A204.1 (cell line): ENCODE measurements at regions not wholly inside any gene's neighbourhood (a gene's known extent, or its start where the extent isn't known, plus 50 kb on each side); places are given as distances from the start of the nearest gene placed in this dataset.
"Not testable (repeated sequence)": the region's sequence is repeated elsewhere in the genome, so short reads cannot be mapped to it uniquely, and the experiment has no call there.

Experiments used
- FAIRE-seq: peaks from 2 replicates; lab custom pipeline; 2012; peaks lifted over from hg19 to GRCh38; lab: Jason Lieb, UNC

GRCh38 chr6:140744659-140745320 lies 1370.3 kb upstream of the CITED2 start:
- FAIRE-seq, result no peak

GRCh38 chr6:140736231-140736630 lies 1361.8 kb upstream of the CITED2 start:
- FAIRE-seq, result no peak

- no peak for FAIRE-seq
These were observed 1358.5 kb upstream of the CITED2 start for GRCh38 chr6:140732991-140733390.

- no peak for FAIRE-seq
These were observed 1357.7 kb upstream of the CITED2 start for GRCh38 chr6:140732155-140732554.

- no peak for FAIRE-seq
These were observed 1357.3 kb upstream of the CITED2 start for GRCh38 chr6:140731741-140732140.

- no peak for FAIRE-seq
These were observed 1355.1 kb upstream of the CITED2 start for GRCh38 chr6:140729521-140729920.

- no peak for FAIRE-seq
These were observed 1343.6 kb upstream of the CITED2 start for GRCh38 chr6:140718021-140718420.

GRCh38 chr6:140713495-140713894 lies 1339.0 kb upstream of the CITED2 start:
- no peak for FAIRE-seq

GRCh38 chr6:140711019-140711613 lies 1336.7 kb upstream of the CITED2 start:
- FAIRE-seq, result no peak

- no peak for FAIRE-seq
These were observed 1334.0 kb upstream of the CITED2 start for GRCh38 chr6:140708441-140708840.

- FAIRE-seq, result not testable (repeated sequence)
These were observed 1329.6 kb upstream of the CITED2 start for GRCh38 chr6:140704008-140704407.

GRCh38 chr6:140697585-140697984 lies 1323.1 kb upstream of the CITED2 start:
- FAIRE-seq, result no peak

- FAIRE-seq, result no peak
These were observed 1310.5 kb upstream of the CITED2 start for GRCh38 chr6:140684776-140685550.

GRCh38 chr6:140677781-140678528 lies 1303.5 kb upstream of the CITED2 start:
- no peak for FAIRE-seq

- no peak for FAIRE-seq
These were observed 1297.5 kb upstream of the CITED2 start for GRCh38 chr6:140671926-140672325.

GRCh38 chr6:140670021-140670420 lies 1295.6 kb upstream of the CITED2 start:
- FAIRE-seq, result no peak

GRCh38 chr6:140669321-140669720 lies 1294.9 kb upstream of the CITED2 start:
- FAIRE-seq, result no peak

- FAIRE-seq, result no peak
These were observed 1289.3 kb upstream of the CITED2 start for GRCh38 chr6:140663772-140664171.

GRCh38 chr6:140663094-140663493 lies 1288.6 kb upstream of the CITED2 start:
- FAIRE-seq, result no peak

- no peak for FAIRE-seq
These were observed 1287.2 kb upstream of the CITED2 start for GRCh38 chr6:140661691-140662090.

GRCh38 chr6:140660295-140660694 lies 1285.8 kb upstream of the CITED2 start:
- FAIRE-seq, result no peak

GRCh38 chr6:140653972-140654371 lies 1279.5 kb upstream of the CITED2 start:
- FAIRE-seq, result no peak

GRCh38 chr6:140653506-140653905 lies 1279.1 kb upstream of the CITED2 start:
- no peak for FAIRE-seq
